ENCODE measurements at regions not wholly inside any gene's neighbourhood (a gene's known extent, or its start where the extent isn't known, plus 50 kb on each side); places are given as distances from the start of the nearest gene placed in this dataset.

DNA sequence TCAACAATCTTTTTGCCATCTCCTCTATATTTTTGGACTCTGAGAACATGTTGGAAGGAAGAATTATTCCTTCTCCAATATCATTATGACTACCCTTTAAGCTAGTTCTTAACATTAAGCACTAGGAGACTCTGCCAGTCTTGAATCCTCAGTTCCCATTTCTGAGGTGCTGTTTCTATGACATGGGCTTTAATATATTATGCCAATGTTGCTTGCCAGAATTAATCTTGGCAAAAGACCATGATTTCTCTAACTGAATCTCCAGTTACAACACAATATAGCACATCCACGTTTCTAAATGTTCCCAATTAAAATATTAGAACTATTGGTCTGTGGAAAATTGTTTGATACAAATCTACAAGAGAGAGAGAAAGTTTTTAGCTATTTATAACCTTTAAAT, 250.0 kb downstream of the HGF start:
- no peak for TF ChIP-seq POLR2AphosphoS5 (IDR thresholded peaks at IDR 0.05)
- TF ChIP-seq CTCF (IDR thresholded peaks at IDR 0.05): no peak

All from suprapubic skin (tissue), 3 donors.